HG02678 (cell line): ENCODE measurements at regions not wholly inside any gene's neighbourhood (a gene's known extent, or its start where the extent isn't known, plus 50 kb on each side); places are given as distances from the start of the nearest gene placed in this dataset.

ENCODE experiments used
- ATAC-seq: cut with Tn5 transposase; IDR thresholded peaks from one replicate; pipeline ENCODE4 v1.9.1; 2021; ENCODE audit warnings: mild to moderate bottlenecking, moderate library complexity; ENCODE audit not compliant: unreplicated experiment

DNA sequence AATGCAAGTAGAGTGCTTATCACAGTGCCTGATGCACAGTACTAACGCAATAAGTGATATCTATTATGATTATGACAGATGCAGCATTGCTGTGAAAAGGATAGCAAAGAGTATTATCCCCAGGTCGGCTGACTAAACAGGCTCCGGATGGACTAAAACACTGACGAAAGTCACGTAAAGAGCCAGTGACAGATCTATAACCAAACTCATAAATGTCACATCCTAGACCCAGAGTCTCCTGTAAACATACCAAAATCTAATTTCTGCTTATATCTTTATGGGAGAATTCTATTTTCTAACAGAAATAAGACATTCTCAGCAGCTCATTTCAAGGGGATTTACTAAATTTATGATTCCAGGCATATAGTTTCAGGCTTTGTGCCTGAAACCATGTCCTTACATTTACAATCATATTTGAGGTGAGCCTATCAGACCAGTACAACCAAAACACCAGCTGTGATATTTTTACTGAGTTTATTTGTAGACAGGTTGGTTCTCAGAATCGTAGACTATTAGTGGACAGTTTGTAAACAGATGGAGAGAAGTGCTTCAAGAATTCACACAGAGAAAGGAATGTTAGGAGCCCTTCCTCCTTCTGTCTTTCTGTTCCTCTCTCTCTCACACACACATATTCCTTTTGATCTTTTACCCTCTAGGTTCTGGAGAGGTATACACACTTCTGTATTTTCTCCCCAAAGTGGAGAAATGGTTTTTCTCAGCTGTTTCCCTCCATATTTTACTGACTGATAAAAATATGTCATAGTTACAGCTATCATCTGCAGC is 52.4 kb upstream of the WDR26 start:
- ATAC-seq, result no peak

DNA sequence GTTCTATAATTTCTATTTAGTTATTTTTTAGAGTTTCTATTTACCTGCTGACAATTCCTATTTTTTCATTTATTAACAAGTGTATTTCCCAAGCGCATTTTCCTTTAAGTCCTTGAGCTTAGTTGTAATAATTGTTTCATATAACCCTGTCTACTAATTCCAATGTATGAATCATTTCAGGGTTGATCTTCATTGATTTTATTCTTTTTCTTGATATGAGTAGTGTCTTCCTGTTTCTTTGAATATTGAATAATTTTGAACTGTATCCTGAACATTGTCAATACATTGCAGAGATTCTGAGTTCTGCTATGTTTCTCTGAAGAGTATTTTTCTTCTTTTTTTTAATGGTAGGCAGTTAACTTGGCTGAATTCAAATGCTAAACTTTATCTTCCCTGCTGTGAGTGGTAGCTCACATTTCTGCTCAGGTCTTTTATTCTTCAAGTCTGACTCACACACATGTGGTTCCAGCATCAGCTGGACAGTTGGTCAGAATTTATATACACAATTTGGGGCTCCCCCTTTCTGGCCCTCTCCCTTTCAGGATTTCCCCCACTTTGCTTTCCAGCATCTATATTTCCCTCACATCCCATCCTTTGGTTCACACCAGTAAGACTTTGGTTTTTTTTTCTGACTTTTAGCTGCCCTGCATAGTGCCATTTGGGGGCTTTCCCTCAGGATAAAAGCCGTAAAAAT is 54.4 kb upstream of the WDR26 start:
- ATAC-seq, result no peak

DNA sequence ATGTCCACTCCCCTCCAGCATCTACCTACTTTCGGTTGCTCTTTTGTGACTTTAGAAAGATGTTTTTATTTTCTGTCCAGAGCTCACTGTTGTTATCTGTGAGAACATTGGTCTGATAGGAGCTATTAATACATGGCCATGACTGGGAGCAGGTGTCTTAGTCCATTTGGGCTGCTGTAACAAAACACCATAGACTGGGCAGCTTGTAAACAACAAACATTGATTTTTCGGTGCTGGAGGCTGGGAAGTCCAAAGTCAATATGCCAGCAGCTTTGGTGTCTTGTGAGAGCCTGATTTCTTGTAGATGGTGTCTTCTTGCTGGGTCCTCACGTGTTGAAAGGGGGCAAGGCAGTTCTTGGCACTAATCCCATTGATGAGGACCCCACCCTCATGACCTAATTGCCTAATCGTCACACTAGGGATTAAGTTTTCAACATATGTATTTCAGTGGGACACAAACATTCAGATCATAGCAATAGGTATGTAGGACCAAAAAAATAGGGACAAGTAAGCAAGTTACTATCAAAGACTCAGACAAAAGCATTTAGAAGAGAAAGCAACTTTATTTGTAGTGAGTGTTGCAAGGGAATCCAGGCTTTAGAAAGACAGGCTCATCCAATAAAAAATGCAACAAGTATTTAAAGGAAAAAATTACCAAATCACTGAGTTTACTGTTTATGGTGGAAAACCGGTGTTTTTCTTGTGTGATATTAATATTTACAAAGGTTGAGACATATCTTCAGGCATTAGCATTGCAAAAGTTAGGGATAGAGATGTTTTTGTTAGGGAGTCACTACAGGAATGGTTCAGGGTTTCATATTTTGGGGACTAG is 55.2 kb upstream of the WDR26 start:
- no peak for ATAC-seq

DNA sequence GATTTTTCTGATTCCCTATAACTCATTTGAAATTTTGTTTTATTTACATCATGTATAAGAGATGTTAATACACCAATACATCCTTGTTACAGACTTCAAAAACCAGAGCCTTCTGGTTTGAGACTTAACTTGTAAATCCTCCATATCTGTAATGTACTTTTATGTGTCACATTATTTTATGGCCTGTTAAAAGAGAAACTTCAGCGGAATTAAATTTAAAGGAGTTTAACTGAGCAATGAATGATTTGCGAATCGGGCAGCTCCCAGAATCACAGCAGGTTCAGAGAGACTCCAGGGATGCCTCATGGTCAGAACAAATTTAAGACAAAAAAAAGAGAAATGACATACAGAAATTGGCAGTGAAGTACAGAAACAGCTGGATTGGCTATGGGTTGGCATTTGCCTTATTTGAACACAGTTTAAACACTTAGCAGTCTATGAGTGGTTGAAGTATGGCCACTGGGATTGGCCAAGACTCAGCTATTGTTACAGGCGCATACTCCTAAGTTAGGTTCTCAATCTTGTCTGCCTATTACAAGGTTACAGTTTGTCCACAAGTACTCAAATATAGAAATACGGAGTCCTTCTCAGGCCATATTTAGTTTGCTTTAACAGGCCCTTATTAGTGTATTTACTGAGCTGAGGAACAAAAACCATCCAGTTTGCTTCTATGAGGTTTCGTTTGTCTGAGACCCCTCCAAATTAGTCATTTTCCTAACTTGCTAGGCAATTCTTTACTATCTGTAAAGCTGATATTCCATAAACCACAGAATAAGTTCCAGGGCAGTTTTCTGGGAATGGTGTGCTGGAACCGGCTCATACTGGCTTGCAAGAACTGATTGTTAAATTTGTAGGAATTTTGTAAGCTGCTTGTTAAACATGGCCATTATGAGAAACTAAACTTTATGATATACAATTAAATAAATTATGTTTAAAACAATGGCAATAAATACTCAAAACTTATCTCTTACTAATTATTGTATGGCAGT is 56.2 kb upstream of the WDR26 start:
- no peak for ATAC-seq

DNA sequence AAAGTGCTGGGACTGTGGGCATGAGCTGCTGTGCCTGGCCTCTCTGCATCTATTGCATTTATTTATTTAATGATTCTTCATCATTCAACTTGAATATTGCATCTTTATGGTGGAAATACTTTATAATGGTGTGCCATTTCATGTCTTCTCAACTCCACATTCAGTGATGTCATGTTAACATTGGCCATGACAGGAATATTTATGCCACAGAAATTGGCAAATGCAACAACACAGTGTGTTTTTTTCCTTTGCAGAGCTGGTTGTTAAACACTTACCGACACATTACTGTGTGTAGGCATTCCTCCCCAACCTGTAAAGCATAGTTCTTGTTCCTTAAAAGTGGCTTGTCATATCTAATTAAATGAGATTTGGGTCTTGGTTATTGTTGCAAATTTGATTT is 57.4 kb upstream of the WDR26 start:
- no peak for ATAC-seq

- no peak for ATAC-seq
Measured at GRCh38 chr1:224492632-224493031, 58.0 kb upstream of the WDR26 start.

DNA sequence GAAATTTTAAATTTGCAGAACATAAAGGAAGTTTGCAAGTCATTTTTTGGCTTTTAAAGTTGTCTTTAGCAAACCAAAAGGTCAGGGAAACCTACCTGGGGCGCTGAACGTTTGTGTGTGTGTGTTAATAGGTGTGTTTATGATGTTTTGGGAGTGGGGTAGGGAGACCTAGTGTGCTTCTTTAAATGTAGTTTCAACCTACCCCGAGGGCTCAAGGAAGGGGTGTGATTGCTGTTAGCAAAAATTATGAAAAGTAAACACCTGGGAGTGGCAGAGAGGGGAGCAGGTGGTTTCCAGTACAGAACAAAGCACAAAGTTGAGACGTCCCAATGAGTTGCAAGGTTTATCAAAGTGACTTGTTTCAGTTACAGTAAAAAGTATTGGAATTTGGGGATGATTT is 58.7 kb upstream of the WDR26 start:
- no peak for ATAC-seq

DNA sequence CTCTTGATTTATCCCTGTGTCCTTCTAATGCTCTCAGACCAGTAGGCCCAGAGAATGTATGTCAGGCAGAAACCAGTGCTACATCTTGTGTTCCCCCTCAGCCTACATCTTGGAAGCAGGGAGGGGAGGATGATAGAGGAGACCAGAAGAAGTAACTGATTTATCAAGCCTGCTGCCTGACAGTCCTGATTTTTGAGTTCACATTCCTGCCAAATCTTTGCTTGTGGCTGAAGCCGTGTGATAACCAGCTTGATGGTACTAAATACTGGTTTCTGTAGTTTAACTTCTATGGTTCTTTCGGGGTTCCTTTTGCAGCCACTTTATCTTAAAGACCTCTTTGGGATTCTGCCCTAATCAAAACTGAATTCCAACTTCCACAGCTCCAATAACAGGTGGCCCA is 59.7 kb upstream of the WDR26 start:
- no peak for ATAC-seq

DNA sequence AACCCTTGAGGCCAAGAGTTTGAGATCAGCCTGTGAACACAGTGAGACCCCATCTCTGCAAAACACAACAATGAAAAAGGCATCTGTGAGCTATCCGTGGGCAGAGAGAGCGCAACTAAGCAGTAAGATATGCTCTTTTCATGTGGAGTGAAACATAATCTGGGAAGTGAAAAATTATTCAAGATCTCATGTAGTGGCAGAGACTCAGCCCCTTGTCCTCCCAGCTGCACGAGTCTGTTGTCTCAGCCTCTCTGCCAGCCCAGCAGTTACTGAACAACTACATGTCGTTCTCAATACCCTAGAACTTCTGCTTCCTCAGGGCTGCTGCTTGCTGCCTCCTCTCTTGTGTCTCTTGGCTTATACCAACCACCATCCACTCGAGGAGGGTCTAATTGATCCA is 61.3 kb upstream of the WDR26 start:
- no peak for ATAC-seq

DNA sequence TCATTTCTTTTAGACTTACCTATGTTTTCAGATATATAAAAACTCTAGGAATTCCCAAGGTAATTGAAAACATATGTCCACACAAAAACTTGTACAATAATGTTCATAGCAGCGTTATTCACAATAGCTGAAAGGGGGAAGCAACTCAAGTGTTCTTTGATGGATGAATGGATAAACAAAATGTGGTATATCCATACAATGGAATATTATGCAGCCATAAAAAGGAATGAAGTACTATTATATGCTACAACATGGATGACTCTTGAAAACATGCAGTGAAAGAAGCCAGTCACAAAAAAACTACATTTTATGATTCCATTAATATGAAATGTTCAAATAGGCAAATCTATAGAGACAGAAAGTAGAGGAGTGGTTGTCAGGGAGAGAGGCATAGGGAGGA is 62.2 kb upstream of the WDR26 start:
- ATAC-seq, result no peak

DNA sequence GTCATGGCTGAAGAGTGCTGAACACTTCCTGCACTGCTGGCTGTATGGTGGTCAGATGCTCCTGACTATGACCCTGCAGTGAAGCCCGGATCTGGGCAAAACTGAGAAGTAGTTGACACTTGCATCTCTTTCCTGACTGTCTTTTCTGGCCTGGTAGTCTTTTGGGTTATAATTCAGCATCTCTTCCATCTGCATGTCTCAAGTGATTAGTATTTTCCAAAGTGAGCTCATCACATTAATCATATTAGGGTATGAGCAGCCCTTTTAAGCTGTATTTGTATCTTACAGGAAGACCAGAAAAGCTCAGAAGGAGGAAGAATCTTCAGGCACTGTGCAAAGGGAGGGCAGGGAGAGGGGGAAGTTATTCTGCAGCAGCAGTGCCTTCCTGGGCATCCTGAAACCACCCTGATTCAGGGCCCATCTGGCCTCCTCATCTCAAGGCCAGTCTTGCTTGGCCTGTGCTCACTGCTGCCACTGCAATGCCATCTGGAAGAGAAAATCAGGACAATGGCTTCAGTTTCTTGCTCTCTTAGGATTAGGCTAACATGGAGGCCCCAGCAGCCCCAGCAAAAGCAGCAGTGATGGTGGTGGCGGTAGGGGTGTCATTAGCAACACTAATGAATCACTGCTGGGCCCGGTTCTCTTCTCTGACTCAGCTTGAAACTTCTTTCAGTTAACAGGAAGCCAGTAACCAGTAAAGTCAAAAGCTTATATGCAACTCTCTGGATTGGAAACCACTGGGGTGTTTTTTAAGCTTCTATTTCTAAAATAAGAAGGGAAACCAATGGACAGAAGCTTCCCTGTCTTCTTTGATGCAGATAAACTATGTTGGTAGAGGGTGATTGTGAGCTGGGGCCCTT is 63.3 kb upstream of the WDR26 start:
- ATAC-seq, result peak; percentile 92

- ATAC-seq, result peak; percentile 1
Measured at GRCh38 chr1:224498574-224499170, 64.1 kb upstream of the WDR26 start.

GRCh38 chr1:224499204-224499603 is 64.6 kb upstream of the WDR26 start:
- no peak for ATAC-seq

DNA sequence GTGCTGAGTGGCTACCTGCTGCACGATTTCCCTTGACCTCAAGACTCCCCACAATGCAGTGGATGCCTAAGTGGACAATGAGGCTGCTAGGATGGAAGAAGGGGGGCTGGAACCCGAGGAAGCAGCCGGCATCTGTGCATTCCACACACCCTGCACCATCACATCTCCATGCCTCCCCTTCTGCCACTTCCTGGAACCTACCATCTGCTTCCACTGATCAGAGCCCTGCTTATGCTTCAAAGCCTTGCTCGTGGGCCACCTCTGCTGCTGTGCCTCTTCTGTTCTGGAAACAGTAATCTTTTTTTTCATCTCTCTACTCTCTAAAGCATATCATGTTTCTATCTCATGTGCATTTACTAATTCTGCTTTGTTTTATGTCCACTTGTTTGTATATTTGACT is 66.2 kb upstream of the WDR26 start:
- ATAC-seq, result no peak

DNA sequence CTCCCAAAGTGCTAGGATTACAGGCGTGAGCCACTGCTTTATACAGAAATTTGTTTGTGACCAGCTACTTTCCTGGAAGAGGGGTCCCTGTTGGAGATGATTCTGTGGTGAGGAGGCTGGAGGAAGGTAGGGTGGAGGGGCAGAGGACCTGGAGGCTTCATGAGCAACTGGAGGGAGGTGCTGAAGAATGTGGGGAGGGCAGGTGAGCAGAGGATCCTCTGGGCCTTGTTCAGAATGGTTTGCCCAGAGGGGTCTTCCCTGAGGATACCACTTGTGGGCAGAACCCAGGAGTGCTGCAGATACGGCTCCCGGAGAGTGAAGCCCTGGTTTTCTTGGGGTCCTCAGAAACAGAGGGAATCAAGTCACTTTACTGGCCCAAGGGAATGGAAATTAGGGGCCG is 67.2 kb upstream of the WDR26 start:
- ATAC-seq, result no peak

DNA sequence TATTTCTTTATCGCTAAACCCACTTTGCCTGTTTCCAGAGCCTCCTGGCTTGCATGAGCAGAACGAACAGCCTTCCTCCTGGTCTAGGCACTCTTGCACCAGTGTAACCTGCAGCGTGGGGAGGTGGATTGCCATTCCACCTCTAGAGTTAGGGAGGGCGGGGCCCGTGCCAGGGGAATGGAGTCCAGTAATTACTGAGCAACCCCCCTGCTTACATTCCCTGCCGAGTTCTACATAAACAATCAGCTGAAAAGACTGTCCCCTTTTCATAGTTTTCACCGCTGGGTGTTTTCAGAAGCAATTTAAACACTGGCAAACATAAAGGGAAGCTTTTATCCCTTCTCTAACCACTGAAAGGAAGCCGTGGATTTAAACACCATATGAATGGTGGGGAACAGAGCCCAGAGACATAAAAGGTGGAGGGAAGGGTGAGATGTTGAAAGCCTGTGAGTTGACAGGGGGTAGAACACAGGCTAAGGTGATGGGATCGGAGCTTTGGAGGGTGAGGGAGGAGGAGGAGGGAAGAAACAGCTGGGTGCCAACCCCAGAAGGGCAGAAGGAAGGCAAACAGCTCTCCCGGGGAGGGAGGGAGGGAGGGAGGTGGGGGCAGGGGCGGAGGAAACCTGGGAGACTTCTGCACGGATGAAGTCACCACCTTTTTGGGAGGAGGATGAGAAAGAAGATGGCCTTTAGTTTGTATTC is 68.0 kb upstream of the WDR26 start:
- no peak for ATAC-seq

- ATAC-seq, result peak; percentile 92
Measured at GRCh38 chr1:224503161-224504118, 68.8 kb upstream of the WDR26 start.
